Lower leg skin (tissue), 4 donors: ENCODE measurements at regions not wholly inside any gene's neighbourhood (a gene's known extent, or its start where the extent isn't known, plus 50 kb on each side); places are given as distances from the start of the nearest gene placed in this dataset.
"Not testable (repeated sequence)": the region's sequence is repeated elsewhere in the genome, so short reads cannot be mapped to it uniquely, and the experiment has no call there.

Source experiments
- DNase-seq, 2 donors: peaks; one replicate each; pipeline ENCODE4 v3.0.0-alpha.2; 2019; ENCODE audit warnings: low spot score in 2 of 2
- H3K4me3 ChIP-seq: fragments of 200-600 bp; sonication (generic); 2 replicates; pipeline ENCODE4 v1.5.1; 2017; ENCODE audit warnings: mild to moderate bottlenecking, low read depth; ENCODE audit not compliant: poor library complexity, severe bottlenecking
- POLR2A ChIP-seq, 2 donors: fragments of 450-650 bp; IDR thresholded peaks; one replicate each; pipeline ENCODE4 v1.6.1; 2016 to 2017; ENCODE audit warnings: antibody characterized with exemption in 2 of 2, mild to moderate bottlenecking in 1 of 2, moderate library complexity in 1 of 2
- WGBS, 2 donors: methylation state at CpG; one replicate each; pipeline ENCODE4 v1.1.5; 2018; 5-methylcytosine and 5-hydroxymethylcytosine counted together
- intact Hi-C: fragments of 100-400 bp; cut with DNase I; formaldehyde crosslinking; loops from one replicate; pipeline ENCODE4 v1.15.0; 2023; ENCODE audit warnings: low total_unique reads
- TF ChIP-seq, protein P1 (sequence below), 3 donors: fragments of 450-650 bp; IDR thresholded peaks; one replicate each; pipeline ENCODE4 v1.5.1; 2016; ENCODE audit warnings: antibody characterized with exemption in 3 of 3, mild to moderate bottlenecking in 3 of 3, moderate library complexity in 2 of 3

DNA sequence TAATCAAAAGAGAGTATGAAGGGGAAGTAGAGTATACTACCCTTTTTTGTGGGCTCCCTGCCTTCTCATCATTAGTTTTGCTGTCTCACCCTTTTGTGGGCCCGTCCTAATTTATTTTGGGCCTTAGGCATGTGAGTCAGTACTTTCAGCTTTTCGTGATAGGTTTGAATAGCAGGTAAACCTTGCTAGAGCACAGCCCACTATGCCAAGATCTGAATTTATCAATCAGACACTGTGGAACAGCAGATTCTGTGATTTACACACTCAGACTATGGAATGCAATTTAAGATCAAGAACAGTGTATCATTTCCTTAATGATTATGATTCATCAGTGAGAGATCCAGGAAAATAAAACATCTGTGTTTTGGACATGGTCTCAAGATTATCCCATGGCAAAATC lies 1117.1 kb downstream of the KHDRBS2 start:
- 39 to 56% methylated on average over 2 of the region's 2 CpGs for WGBS, 2 donors
- DNase-seq, result no peak
- intact Hi-C loops, result no loop called here
- no peak overlapping the region for H3K4me3 ChIP-seq
- TF ChIP-seq, protein P1, sequence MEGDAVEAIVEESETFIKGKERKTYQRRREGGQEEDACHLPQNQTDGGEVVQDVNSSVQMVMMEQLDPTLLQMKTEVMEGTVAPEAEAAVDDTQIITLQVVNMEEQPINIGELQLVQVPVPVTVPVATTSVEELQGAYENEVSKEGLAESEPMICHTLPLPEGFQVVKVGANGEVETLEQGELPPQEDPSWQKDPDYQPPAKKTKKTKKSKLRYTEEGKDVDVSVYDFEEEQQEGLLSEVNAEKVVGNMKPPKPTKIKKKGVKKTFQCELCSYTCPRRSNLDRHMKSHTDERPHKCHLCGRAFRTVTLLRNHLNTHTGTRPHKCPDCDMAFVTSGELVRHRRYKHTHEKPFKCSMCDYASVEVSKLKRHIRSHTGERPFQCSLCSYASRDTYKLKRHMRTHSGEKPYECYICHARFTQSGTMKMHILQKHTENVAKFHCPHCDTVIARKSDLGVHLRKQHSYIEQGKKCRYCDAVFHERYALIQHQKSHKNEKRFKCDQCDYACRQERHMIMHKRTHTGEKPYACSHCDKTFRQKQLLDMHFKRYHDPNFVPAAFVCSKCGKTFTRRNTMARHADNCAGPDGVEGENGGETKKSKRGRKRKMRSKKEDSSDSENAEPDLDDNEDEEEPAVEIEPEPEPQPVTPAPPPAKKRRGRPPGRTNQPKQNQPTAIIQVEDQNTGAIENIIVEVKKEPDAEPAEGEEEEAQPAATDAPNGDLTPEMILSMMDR (IDR thresholded peaks at IDR 0.05), result no peak
- TF ChIP-seq POLR2A (IDR thresholded peaks at IDR 0.05), result no peak

- 50 to 66% methylated on average over 3 of the region's 3 CpGs for WGBS, 2 donors
- H3K4me3 ChIP-seq, intact Hi-C loops, DNase-seq: not testable (repeated sequence)
These were observed 1137.0 kb downstream of the KHDRBS2 start for GRCh38 chr6:61149039-61149438.

GRCh38 chr6:61142261-61142660 lies 1143.8 kb downstream of the KHDRBS2 start:
- DNase-seq, H3K4me3 ChIP-seq, intact Hi-C loops: not testable (repeated sequence)

- intact Hi-C loops, result no loop called here
- WGBS, 2 donors, result 83 to 88% methylated on average over 5 of the region's 5 CpGs
These were observed 1152.0 kb downstream of the KHDRBS2 start for GRCh38 chr6:61134028-61134427.

GRCh38 chr6:61114185-61114584 lies 1171.8 kb downstream of the KHDRBS2 start:
- H3K4me3 ChIP-seq, DNase-seq, intact Hi-C loops: not testable (repeated sequence)
- 89 to 100% methylated on average over 1 of the region's 1 CpG for WGBS, 2 donors

More at GRCh38 chr6:61134028-61134427, 1152.0 kb downstream of the KHDRBS2 start:
- TF ChIP-seq, protein P1 (IDR thresholded peaks at IDR 0.05), result no peak
- TF ChIP-seq POLR2A (IDR thresholded peaks at IDR 0.05), result no peak
- no peak overlapping the region for H3K4me3 ChIP-seq
- DNase-seq, result no peak

GRCh38 chr6:61107914-61108313 lies 1178.1 kb downstream of the KHDRBS2 start:
- peak in 1 of 2 donors; percentile 76 for DNase-seq
- H3K4me3 ChIP-seq, intact Hi-C loops: not testable (repeated sequence)
- 89 to 91% methylated on average over 7 of the region's 7 CpGs for WGBS, 2 donors

DNA sequence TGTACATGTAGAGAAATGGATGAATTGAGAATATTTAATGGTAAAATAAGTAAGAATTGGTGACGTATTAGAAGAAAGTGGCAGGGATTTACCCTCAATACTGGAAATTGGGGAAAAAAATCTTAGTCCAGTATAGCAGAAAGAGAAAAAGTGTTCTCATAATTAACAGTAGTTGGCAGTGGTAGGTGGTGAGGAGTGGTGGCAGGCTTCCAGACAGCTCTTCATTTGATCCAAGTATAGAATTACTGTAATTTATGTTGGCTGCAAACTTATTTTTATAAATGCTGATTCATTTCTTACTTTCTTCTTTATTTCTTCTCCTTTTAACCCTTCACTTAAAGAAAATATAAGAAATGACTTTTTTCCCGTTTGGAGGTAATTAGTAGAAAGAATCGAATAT lies 1182.4 kb downstream of the KHDRBS2 start:
- intact Hi-C loops, H3K4me3 ChIP-seq, DNase-seq: not testable (repeated sequence)
- 48 to 58% methylated on average over 3 of the region's 3 CpGs for WGBS, 2 donors

DNA sequence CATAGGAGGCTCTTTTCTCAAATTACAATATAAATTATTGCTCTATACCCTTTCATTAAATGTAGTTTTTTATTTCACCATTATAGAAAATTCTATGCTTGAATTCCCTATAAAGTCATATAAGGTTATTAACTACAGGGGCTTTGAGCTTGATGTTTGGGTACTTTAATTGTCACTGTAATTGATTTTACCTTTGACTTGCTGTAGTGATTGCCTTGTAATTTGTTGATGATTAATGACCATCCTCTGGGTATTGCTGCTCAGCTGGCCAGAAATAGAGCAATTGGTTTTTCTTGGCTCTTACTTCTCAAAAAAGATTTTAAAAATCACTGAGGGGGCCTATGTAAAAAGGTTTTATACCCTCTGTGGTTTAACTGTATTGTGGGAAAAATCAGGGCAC lies 1186.0 kb downstream of the KHDRBS2 start:
- TF ChIP-seq POLR2A (IDR thresholded peaks at IDR 0.05), result no peak
- TF ChIP-seq, protein P1 (IDR thresholded peaks at IDR 0.05), result no peak
- no peak for DNase-seq
- no peak overlapping the region for H3K4me3 ChIP-seq
- intact Hi-C loops, result no loop called here

- intact Hi-C loops, DNase-seq, H3K4me3 ChIP-seq: not testable (repeated sequence)
- WGBS, 2 donors, result 63 to 71% methylated on average over 1 of the region's 1 CpG
These were observed 1186.5 kb downstream of the KHDRBS2 start for GRCh38 chr6:61099561-61099960.

DNA sequence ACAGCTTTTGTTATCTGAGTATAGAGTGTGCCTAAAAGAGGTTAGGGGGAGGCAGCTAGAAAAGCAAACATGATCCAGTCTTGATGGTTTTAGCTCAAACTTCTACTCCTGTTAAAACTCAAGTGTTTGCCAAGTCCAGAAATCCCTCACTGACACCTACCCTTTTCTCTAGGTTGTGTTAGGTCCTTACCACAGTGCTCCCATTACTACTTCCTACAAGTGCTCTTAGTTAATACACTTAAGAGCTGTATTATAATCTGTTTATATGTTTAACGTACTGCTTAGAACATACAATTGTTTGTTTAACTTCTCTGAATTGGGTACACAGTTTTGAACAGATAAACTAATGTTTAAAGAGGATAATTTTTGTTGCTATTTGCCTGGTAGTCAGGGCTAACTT lies 1198.0 kb downstream of the KHDRBS2 start:
- intact Hi-C loops, result not testable (repeated sequence)
- 82 to 93% methylated on average over 1 of the region's 1 CpG for WGBS, 2 donors

More for the DNA sequence above, 1198.0 kb downstream of the KHDRBS2 start:
- not testable (repeated sequence) for H3K4me3 ChIP-seq, DNase-seq
